GM19240 (cell line): ENCODE measurements at regions not wholly inside any gene's neighbourhood (a gene's known extent, or its start where the extent isn't known, plus 50 kb on each side); places are given as distances from the start of the nearest gene placed in this dataset.
"Not testable (repeated sequence)": the region's sequence is repeated elsewhere in the genome, so short reads cannot be mapped to it uniquely, and the experiment has no call there.

ENCODE experiments used
- DNase-seq: peaks from one replicate; pipeline ENCODE4 v3.0.0; 2011; ENCODE audit warnings: low spot score; ENCODE audit not compliant: insufficient read length

DNA sequence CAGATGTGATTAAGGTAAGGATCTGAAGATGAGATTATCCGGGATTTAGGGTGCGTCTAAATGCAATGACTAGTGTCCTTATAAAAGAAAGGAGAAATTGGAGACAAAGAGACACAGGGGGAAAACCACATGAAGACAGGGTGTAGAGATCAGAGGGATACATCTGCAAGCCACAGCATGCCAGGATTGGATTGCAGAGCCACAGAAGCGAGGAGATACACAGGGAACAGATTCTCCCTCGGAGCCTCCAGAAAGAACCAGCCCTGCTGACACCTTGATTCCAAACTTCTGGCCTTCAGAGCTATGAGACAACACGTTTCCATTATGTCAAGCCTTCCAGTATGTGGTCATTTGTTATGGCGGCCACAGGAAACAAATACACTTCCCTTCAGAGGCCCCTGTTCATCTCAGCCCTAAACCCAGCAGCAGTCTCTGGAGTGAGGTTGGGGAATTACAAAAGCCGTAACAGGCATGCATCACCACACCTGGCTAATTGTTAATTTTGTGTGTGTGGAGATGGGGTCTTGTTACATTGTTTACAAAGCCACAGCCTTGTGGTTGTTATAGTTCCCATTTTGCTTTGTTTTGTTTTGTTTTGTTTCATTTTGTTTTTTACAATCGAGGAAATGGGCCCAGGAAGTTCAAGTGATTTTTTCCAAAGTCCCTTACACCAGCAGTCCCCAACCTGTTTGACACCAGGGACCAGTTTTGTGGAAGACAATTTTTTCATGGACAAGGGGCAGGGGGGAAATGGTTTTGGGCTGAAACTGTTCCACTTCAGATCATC lies 51.6 kb upstream of the LYRM9 start:
- no peak for DNase-seq

DNA sequence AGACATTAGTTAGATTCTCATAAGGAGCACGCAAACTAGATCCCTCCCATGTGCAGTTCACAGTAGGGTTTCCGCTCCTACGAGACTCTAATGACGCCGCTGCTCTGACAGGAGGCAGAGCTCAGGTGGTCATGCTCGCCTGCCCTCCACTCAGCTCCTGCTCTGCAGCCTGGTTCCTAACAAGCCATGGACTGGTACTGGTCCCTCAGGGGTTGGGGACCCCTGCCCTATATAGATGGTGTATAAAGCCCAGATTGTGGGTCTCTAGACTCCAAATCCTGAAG lies 52.1 kb upstream of the LYRM9 start:
- no peak for DNase-seq

DNA sequence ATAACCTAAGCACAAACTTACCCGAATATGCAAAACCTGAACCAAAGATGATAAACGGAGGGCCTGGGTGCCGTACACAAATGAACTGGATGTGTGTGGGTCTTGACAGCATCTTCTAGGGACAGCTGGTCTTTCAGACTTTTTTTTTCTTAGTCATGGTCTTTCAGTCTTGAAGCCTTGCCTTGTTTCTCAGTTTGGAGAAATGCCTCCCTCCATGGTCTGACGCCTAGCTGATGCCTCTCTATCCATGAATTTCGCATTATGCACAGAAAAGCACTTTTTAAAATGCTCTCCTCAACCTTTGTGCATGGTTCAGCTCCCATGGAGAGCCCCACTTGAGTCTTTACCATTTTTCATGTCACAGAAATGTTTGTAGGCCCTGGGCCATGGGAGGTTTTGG lies 52.8 kb upstream of the LYRM9 start:
- no peak for DNase-seq

DNA sequence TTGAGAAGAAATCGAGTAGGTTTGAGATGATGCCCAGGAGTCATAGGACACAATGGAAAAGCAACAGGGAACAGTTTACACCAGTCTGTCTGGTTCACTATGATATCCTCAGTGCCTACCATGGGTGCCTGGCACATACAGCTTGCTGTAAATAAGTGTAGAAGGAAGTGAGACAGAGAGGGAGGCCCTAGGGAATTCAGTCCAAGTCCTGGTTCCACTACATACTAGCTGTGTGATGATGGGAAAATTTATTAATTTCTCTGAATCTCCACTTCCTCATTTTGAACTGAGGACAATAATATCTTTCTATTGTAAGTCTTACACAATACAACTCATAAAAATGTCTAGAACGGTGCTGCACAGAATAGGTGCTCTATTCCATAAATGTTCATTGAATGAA lies 53.3 kb upstream of the LYRM9 start:
- no peak for DNase-seq

DNA sequence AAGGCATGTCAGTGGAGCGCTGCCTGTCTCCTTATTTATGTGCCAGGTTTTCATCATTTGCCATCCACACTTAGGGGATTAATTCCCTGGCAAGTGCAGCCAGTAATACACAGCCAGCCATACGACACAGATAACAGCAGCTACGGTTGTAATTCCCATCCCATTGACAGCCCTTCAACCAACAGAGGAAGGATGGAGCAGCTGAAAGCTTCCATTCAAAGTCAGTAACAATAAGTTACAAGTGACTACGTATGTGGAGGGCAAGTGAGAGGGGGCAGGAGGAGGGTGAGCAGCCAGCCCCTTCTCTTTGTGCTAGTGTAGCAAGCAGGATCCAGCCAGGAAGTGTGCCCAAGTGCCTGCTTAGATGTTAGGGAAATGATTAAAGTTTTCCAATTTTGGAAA lies 53.8 kb upstream of the LYRM9 start:
- DNase-seq: no peak

DNA sequence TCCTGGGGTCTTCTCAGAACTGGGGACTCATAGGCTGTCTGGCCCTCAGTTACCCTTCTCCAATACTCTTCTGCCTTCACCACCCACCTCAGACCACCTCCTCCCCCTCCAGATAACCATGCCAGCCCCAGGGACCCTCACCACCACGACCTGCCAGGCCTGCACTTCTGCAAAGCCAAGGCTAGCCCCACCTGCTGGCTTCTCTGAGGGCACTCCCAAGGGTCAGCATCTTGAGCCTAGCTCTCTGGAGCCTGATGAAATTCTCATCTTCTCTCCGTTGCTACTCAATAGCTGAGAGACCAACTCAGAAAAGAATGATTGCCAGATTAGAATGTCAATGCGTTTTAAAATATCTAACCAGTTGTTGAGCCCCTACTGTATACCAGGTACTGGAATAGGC lies 56.1 kb upstream of the LYRM9 start:
- DNase-seq: no peak

DNA sequence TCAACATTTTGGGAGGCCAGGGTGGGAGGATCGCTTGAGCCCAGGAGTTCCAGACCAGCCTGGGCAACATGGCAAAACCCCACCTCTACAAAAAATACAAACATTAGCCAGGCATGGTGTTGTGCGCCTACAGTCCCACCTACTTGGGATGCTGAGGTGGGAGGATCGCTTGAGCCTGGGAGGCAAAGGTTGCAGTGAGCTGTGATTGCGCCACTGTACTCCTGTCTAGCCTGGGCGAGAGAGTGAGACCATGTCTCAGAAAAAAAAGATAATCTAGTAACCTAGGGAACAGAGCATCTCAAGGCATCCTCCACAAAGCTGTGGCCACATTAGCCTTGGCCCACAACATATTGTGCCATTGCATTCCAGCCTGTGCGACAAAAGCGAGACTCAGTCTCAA lies 57.1 kb upstream of the LYRM9 start:
- DNase-seq: not testable (repeated sequence)

DNA sequence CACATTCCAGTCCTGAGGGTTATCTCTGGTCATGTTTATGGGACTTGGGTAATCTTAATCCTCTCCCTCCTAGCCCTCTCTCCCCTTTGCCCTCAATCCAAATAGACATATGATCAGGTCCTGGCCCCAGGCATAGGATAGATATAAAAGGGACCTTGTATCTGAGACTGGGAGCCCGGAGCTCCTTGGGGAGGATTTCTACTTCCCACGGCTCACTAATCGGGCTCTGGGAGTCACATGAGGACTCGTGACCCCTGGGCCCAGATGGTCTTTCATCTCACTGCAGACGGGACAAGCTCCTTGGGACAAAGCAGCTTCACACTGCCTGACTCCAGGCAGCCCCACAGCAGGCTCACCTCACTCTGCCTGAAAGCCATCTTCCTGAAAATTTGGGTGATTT lies 57.8 kb upstream of the LYRM9 start:
- DNase-seq: no peak

DNA sequence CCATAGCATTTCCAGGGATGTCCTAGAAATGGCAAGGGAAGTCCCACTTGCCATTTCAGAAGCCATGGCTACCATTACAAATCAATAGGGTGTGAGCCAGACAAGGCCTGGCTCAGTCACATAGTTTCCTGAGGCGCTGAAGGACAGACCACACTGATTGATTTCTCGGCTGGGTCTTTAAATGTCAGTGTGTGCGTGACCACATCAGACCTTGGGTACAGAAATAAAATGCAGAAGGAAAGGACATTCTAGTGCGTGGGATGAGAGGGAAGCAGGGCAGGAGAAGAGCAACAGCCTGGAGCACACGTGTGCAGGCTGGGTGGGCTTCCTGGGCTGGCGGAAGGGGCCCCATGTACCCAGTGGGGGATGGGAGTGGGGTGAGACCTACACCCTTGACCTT lies 58.7 kb upstream of the LYRM9 start:
- DNase-seq: no peak

DNA sequence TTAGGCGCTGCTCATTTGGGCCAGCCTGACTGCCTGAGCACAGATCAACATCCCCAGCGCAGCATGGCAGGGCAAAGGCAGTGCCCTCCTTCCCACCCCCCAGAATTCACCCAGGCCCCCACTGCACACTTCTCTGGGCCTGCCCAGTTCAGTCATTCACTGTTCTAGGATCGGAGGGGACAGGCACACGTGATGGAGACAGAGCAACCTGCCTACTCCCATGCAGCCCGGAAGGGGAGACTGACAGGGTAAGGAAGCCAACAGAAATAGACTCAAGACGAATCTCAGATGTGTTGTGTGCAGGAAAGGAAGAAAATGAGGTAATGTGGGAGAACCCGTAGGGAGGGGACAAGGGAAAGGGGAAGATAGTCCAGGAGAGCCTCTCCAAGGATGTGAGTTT lies 59.2 kb upstream of the LYRM9 start:
- no peak for DNase-seq

DNA sequence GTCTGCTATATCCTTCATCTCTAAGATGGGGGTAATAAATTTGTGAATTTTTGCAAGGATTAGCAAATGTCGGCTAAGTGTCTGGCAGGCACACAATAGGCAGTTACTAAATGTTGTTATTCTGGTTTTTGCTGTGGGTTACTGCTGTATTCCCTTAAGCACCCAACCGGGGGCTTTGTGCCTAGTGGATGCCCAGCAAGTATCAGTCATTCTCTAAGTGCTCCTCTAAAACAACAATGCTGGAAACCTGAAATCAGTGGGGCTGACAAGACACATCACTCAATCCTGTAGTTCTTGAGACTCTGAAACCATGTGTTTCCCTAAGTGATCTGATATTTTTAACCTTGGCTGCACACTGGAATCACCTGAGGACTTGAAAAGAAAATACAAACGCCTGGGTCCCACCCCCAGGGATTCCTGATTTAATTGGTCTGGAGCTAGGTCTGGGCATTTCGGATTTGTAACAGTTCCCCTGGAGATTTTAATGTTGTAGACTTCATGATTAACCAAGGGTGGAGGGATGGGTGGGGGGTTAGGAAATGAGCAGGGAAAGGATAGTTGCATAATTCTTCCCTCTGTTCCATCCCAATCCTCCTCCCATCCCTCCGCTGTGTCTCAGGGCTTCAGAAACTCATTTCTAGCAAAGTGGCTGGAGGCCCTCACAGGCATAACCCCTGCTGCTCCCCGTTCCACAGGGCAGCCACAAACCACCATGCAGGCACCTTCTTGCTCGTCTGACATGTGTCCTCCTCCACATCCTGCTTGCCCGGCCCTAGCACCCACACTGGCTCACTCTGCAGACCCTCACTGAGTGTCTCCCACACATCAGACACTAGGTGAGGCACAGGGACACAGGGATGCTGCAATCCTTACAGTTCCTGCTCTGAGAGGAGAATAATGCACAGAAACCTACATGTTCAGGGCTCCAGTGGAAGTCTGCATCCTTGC lies 61.7 kb upstream of the LYRM9 start:
- DNase-seq: no peak

DNA sequence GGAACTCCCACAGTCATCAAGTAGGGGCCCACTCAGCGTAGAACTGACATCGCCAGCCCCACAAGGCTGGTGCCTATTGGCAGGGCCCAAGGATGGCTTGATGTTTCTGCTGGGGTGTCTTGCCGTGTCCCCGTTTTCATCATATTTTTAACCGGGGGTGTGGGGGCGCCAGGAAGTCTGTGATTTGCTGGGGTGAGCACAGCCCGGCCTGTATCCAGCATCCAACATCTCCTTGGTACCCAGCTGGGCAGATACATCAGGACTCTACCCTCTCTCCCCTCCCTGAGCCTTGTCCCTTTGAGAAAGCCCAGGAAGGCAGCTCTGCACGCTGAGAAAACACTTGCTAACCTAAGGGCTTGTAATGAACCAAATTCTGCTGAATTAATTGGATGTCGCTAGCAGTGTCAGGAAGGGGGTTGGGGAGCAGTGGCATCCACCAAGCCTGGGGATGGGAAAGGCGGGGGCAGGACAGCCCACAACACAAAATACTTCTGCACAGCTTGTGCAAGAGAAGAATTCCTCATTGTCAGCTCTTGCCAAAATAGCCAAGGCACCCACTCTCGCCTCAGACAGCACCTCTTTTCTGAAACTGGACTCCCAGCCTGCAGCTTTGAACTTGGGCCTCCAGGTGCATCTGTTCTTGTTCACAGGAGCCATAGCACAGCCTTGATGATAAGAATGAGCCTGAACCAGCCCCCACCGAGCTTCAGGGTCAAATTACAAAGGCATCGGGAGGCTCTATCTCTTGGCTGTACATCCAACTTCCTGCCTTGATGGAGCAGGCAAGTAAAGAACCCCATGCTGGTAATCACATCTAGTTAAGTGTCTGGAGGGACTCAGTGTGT lies 63.7 kb upstream of the LYRM9 start:
- no peak for DNase-seq

DNA sequence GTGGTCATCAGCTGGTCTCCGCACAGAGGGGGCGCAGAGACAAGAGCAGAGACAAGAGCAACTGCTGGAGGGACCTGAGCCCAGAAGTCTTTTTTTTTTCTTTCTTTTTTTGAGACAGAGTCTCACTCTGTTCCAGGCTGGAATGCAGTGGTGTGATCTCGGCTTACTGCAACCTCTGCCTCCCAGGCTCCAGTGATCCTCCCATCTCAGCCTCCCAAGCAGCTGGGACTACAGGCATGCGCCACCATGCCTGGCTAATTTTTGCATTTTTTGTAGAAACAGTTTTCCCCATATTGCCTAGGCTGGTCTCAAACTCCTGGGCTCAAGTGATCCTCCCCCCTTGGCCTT lies 64.3 kb upstream of the LYRM9 start:
- not testable (repeated sequence) for DNase-seq

DNA sequence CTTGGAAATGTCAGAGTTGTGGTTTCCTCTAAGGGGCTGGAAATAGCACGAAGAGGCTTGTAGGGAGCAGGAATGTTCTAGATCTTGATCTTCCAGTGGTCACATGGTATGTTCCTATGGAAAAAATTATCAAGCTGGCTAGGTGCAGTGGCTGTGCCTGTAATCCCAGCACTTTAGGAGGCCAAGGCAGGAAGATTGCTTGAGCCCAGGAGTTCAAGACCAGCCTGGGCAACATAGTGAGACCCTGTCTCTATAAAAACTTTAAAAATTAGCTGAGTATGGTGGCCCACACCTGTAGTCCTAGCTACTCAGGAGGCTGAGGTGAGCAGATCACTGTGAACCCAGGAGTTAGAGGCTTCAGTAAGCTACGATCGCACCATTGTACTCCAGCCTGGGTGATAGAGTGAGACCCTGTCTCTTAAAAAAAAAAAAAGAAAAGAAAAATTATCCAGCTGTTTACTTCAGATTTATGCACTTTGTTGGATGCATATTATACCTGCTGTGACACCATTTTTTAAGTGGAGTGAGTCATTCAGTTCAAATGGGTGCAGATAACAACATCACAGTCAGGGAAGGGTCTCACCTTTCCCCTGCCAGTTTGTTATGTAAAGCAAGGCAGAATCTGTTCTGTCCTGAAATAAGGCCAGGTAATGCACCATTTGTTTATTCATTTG lies 65.7 kb upstream of the LYRM9 start:
- no peak for DNase-seq

DNA sequence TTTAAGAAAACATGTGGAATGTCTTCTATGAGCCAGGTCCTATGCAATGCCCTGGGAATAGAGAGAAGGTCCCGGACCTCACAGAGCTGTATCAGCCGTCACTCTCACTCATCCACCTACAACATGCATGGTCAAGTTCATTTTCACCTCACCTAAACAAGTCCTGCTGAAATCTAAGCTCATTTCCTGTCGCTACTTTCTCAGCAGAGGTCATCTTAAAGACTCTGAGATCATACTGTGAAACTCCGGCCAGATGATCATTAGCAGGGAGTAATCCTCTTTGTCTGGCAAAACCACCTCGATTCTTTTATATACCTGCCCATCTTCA lies 66.2 kb upstream of the LYRM9 start:
- no peak for DNase-seq

DNA sequence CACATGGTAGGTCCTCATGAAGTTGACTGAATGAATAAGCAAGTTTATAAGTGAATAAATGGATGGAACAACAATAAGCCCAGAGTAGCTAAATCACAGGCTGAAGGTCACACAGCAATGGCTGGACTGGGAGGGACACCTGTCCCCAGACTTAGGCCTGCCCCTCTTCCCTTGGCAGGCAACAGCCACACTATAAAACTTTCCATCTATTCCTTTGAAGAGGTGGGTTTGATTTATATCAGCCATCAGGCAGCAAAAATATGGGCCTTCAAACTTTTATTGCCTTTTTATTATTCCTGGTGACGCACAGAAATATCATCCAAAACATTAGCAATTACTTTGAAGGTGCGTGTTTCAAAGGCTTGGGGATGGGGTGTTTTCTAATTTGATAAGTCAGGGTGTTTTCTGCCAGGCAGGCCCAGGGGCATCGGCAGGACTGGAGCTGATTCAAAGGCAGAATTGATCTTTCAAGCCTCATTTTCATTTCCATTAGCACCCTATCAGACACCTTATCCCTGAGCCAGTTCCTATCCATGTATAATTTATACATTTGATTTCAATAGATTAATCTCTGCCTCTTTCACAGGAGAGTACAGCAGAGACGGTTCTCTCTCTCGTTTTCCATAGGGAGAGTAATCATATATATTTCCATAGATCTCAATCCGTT lies 67.2 kb upstream of the LYRM9 start:
- DNase-seq: no peak

DNA sequence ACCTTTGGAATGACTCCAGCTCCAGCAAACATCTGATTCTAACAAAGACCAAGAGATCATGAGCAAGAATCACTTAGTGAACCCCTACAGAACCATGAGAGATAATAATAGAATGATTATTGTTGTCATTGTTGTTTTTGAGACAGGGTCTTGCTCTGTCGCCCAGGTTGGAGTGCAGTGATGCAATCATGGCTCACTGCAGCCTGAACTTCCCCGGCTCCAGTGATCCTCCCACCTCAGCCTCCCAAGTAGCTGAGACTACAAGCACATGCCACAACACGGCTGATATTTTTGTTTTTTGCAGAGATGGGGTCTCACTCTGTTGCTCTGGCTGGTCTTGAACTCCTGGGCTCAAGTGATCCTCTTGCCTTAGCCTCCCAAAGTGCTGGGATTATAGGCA lies 69.4 kb upstream of the LYRM9 start:
- not testable (repeated sequence) for DNase-seq

DNA sequence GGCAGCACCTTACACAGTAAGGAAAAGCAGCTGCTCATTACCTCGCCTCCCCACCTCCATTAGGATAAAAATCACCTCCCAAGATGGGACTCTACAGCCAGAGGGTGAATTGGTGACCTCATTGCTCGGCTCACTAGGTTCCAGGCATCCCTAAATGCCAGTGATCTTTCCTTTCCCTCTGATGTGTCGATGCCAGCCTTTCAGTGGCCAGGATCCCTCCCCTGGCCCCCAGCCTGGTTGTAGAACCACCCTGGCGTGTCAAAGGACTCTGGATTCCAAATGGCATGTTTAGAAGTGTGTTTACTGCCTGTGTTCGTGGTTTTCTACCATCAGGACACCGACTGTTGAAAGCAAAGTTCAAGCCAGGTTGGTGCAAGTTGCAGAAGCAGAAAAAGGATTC lies 72.1 kb upstream of the LYRM9 start:
- DNase-seq: no peak

DNA sequence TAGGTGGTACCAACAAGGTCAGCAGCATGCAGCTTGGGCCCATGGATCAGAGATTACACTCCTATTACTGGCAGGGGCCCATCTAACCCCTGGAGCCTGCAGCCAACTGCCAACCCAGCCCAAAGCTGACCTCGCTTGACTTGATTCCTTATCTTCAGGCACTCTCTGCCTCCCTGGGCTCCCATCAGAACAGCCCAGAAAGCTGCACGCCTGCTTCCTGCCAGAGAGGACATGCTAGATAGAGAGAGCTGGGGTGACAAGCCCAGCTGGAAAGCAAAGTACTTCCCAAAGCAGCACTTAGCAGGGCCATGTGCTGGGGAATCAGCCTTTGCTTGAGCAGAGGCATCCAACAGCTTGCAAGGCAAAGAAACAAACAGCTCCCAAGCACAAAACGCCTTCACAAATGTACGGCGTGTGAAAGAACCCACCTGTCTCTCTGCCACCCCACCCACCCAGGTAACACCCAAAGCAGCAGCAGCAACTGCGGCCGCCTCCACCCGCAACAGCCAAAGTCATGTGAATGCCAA lies 74.2 kb upstream of the NLK start:
- DNase-seq: no peak

DNA sequence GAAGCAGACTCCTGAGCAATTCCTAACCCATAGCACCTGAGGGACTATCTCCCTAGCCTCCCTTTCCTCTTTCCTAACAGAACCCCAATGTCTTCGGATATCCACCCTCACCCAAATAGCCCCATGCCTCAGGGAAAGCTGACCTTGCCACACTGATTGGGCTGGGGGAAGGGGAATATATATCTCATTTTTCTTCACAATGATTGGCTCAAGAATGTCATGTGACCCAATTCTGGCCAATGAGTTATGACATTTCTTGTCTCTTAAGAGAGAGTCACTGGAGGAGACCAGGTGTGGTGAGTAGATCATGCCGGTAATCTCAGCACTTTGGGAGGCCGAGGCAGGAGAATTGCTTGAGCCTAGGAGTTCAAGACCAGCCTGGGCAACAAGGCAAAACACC lies 71.9 kb upstream of the NLK start:
- no peak for DNase-seq
